ENCODE measurements at regions not wholly inside any gene's neighbourhood (a gene's known extent, or its start where the extent isn't known, plus 50 kb on each side); places are given as distances from the start of the nearest gene placed in this dataset.

GRCh38 chr3:72336821-72337479 lies 511.3 kb downstream of the SHQ1 start:
- TF ChIP-seq CTCF (IDR thresholded peaks at IDR 0.05) (peak in 2 of 4 experiments; percentile 2 to 8), EP300 (IDR thresholded peaks at IDR 0.05) (no peak)

All from gastroesophageal sphincter (tissue), 3 donors.